ENCODE measurements at regions not wholly inside any gene's neighbourhood (a gene's known extent, or its start where the extent isn't known, plus 50 kb on each side); places are given as distances from the start of the nearest gene placed in this dataset.

- H2AFZ ChIP-seq (ENCODE audit: insufficient read depth, low read length, poor library complexity): no peak overlapping the region
Observed at GRCh38 chr2:234772733-234773060, 179.1 kb upstream of the SH3BP4 start.

GRCh38 chr2:234771980-234772732 lies 179.7 kb upstream of the SH3BP4 start:
- no peak overlapping the region for H4K91ac ChIP-seq (ENCODE audit: low read depth, low read length)
- no peaks in the 10 kb centered on the region for H3K79me1 ChIP-seq (ENCODE audit: low read length)
- H3K79me2 ChIP-seq (ENCODE audit: control insufficient read depth, insufficient read depth, low read length, poor library complexity): no peaks in the 10 kb centered on the region
- no peak overlapping the region for H2BK12ac ChIP-seq (ENCODE audit: low read length)
- H2BK5ac ChIP-seq (ENCODE audit: low read depth, low read length, poor library complexity): no peak overlapping the region
- no peak overlapping the region for H3K4me3 ChIP-seq (ENCODE audit: low read depth, low read length)
- WGBS (ENCODE audit: extremely low coverage, insufficient coverage, insufficient read length): no CpG with 5 or more reads among the region's 11 CpGs
- H4K12ac ChIP-seq (ENCODE audit: low read depth, low read length): no peak overlapping the region
- no peak overlapping the region for H3K23ac ChIP-seq (ENCODE audit: low read length)
- no peak overlapping the region for H3K4ac ChIP-seq (ENCODE audit: low read depth, low read length)
- H2AFZ ChIP-seq (ENCODE audit: insufficient read depth, low read length, poor library complexity): no peak overlapping the region
- no peaks in the 10 kb centered on the region for H3K27me3 ChIP-seq (ENCODE audit: insufficient read depth, low read length)
- H3K4me1 ChIP-seq (ENCODE audit: control insufficient read depth in 1 of 2, insufficient read depth in 2 of 2, low read length in 2 of 2): peaks cover 0 to 3% of the 10 kb centered on the region in 2 experiments
- DNase-seq: no peak
- H4K8ac ChIP-seq (ENCODE audit: low read depth, low read length): no peak overlapping the region
- H3K4me2 ChIP-seq (ENCODE audit: low read length): no peak overlapping the region
- no peak overlapping the region for H3K27ac ChIP-seq (ENCODE audit: low read depth, low read length)
- peaks cover 2% of the 10 kb centered on the region for H3K9me3 ChIP-seq (ENCODE audit: insufficient read depth, low read depth, low read length)
- H3K18ac ChIP-seq (ENCODE audit: low read length): no peak overlapping the region
- no peak overlapping the region for H2AK5ac ChIP-seq (ENCODE audit: low read length)
- H2BK120ac ChIP-seq (ENCODE audit: insufficient read depth, low read length, poor library complexity): no peak overlapping the region
- no peak overlapping the region for H3K9ac ChIP-seq (ENCODE audit: low read length)
- no peak overlapping the region for H3K14ac ChIP-seq (ENCODE audit: low read length)
- H3K36me3 ChIP-seq (ENCODE audit: control insufficient read depth in 1 of 2, insufficient read depth in 2 of 2, low read length in 2 of 2): no peaks in the 10 kb centered on the region

More at GRCh38 chr2:234772733-234773060, 179.1 kb upstream of the SH3BP4 start:
- no peak overlapping the region for H3K27ac ChIP-seq (ENCODE audit: low read depth, low read length)
- no peaks in the 10 kb centered on the region for H3K36me3 ChIP-seq (ENCODE audit: control insufficient read depth in 1 of 2, insufficient read depth in 2 of 2, low read length in 2 of 2)
- no peak overlapping the region for H3K18ac ChIP-seq (ENCODE audit: low read length)
- no peak overlapping the region for H3K4me2 ChIP-seq (ENCODE audit: low read length)
- H3K27me3 ChIP-seq (ENCODE audit: insufficient read depth, low read length): no peaks in the 10 kb centered on the region
- H3K23ac ChIP-seq (ENCODE audit: low read length): no peak overlapping the region
- H4K8ac ChIP-seq (ENCODE audit: low read depth, low read length): no peak overlapping the region
- H2BK120ac ChIP-seq (ENCODE audit: insufficient read depth, low read length, poor library complexity): no peak overlapping the region
- H3K4me3 ChIP-seq (ENCODE audit: low read depth, low read length): no peak overlapping the region
- no peak overlapping the region for H4K12ac ChIP-seq (ENCODE audit: low read depth, low read length)
- no peak overlapping the region for H3K9ac ChIP-seq (ENCODE audit: low read length)
- H4K91ac ChIP-seq (ENCODE audit: low read depth, low read length): no peak overlapping the region
- no peak overlapping the region for H2BK12ac ChIP-seq (ENCODE audit: low read length)
- H3K4me1 ChIP-seq (ENCODE audit: control insufficient read depth in 1 of 2, insufficient read depth in 2 of 2, low read length in 2 of 2): peaks cover 0 to 3% of the 10 kb centered on the region in 2 experiments
- WGBS (ENCODE audit: extremely low coverage, insufficient coverage, insufficient read length): no CpG with 5 or more reads among the region's 8 CpGs
- H3K9me3 ChIP-seq (ENCODE audit: insufficient read depth, low read depth, low read length): no peaks in the 10 kb centered on the region
- no peaks in the 10 kb centered on the region for H3K79me2 ChIP-seq (ENCODE audit: control insufficient read depth, insufficient read depth, low read length, poor library complexity)
- H3K14ac ChIP-seq (ENCODE audit: low read length): no peak overlapping the region
- DNase-seq: no peak
- no peaks in the 10 kb centered on the region for H3K79me1 ChIP-seq (ENCODE audit: low read length)
- no peak overlapping the region for H2BK5ac ChIP-seq (ENCODE audit: low read depth, low read length, poor library complexity)
- H2AK5ac ChIP-seq (ENCODE audit: low read length): no peak overlapping the region
- H3K4ac ChIP-seq (ENCODE audit: low read depth, low read length): no peak overlapping the region

- no peak overlapping the region for H4K8ac ChIP-seq (ENCODE audit: low read depth, low read length)
- H3K4me2 ChIP-seq (ENCODE audit: low read length): no peak overlapping the region
Observed at GRCh38 chr2:234771176-234771575, 180.6 kb upstream of the SH3BP4 start.

GRCh38 chr2:234770715-234771141 lies 181.1 kb upstream of the SH3BP4 start:
- H3K9ac ChIP-seq (ENCODE audit: low read length): no peak overlapping the region
- H2AK5ac ChIP-seq (ENCODE audit: low read length): no peak overlapping the region
- no peak overlapping the region for H3K4me3 ChIP-seq (ENCODE audit: low read depth, low read length)

More at GRCh38 chr2:234771176-234771575, 180.6 kb upstream of the SH3BP4 start:
- H3K79me2 ChIP-seq (ENCODE audit: control insufficient read depth, insufficient read depth, low read length, poor library complexity): no peaks in the 10 kb centered on the region
- H2BK12ac ChIP-seq (ENCODE audit: low read length): no peak overlapping the region
- no peak overlapping the region for H2AFZ ChIP-seq (ENCODE audit: insufficient read depth, low read length, poor library complexity)
- H3K23ac ChIP-seq (ENCODE audit: low read length): no peak overlapping the region
- peaks cover 0 to 3% of the 10 kb centered on the region in 2 experiments for H3K4me1 ChIP-seq (ENCODE audit: control insufficient read depth in 1 of 2, insufficient read depth in 2 of 2, low read length in 2 of 2)
- H3K36me3 ChIP-seq (ENCODE audit: control insufficient read depth in 1 of 2, insufficient read depth in 2 of 2, low read length in 2 of 2): no peaks in the 10 kb centered on the region
- no peak overlapping the region for H2AK5ac ChIP-seq (ENCODE audit: low read length)
- H3K79me1 ChIP-seq (ENCODE audit: low read length): no peaks in the 10 kb centered on the region
- no peak overlapping the region for H3K9ac ChIP-seq (ENCODE audit: low read length)
- no peaks in the 10 kb centered on the region for H3K27me3 ChIP-seq (ENCODE audit: insufficient read depth, low read length)
- no peak overlapping the region for H3K4ac ChIP-seq (ENCODE audit: low read depth, low read length)
- no peak overlapping the region for H4K12ac ChIP-seq (ENCODE audit: low read depth, low read length)
- no peak overlapping the region for H2BK120ac ChIP-seq (ENCODE audit: insufficient read depth, low read length, poor library complexity)
- H4K91ac ChIP-seq (ENCODE audit: low read depth, low read length): no peak overlapping the region
- DNase-seq: no peak
- H2BK5ac ChIP-seq (ENCODE audit: low read depth, low read length, poor library complexity): no peak overlapping the region
- H3K4me3 ChIP-seq (ENCODE audit: low read depth, low read length): no peak overlapping the region
- WGBS (ENCODE audit: extremely low coverage, insufficient coverage, insufficient read length): no CpG with 5 or more reads among the region's 2 CpGs
- no peak overlapping the region for H3K27ac ChIP-seq (ENCODE audit: low read depth, low read length)
- H3K18ac ChIP-seq (ENCODE audit: low read length): no peak overlapping the region
- H3K9me3 ChIP-seq (ENCODE audit: insufficient read depth, low read depth, low read length): peaks cover 2% of the 10 kb centered on the region
- no peak overlapping the region for H3K14ac ChIP-seq (ENCODE audit: low read length)

More at GRCh38 chr2:234770715-234771141, 181.1 kb upstream of the SH3BP4 start:
- H3K79me1 ChIP-seq (ENCODE audit: low read length): no peaks in the 10 kb centered on the region
- H3K4me2 ChIP-seq (ENCODE audit: low read length): no peak overlapping the region
- H3K4me1 ChIP-seq (ENCODE audit: control insufficient read depth in 1 of 2, insufficient read depth in 2 of 2, low read length in 2 of 2): peaks cover 0 to 3% of the 10 kb centered on the region in 2 experiments
- H3K36me3 ChIP-seq (ENCODE audit: control insufficient read depth in 1 of 2, insufficient read depth in 2 of 2, low read length in 2 of 2): no peaks in the 10 kb centered on the region
- H3K4ac ChIP-seq (ENCODE audit: low read depth, low read length): no peak overlapping the region
- no peaks in the 10 kb centered on the region for H3K79me2 ChIP-seq (ENCODE audit: control insufficient read depth, insufficient read depth, low read length, poor library complexity)
- H2BK12ac ChIP-seq (ENCODE audit: low read length): no peak overlapping the region
- no peak overlapping the region for H3K14ac ChIP-seq (ENCODE audit: low read length)
- no peak overlapping the region for H3K23ac ChIP-seq (ENCODE audit: low read length)
- H2AFZ ChIP-seq (ENCODE audit: insufficient read depth, low read length, poor library complexity): no peak overlapping the region
- no peak overlapping the region for H4K91ac ChIP-seq (ENCODE audit: low read depth, low read length)
- H3K27me3 ChIP-seq (ENCODE audit: insufficient read depth, low read length): no peaks in the 10 kb centered on the region
- no peak for DNase-seq
- H4K12ac ChIP-seq (ENCODE audit: low read depth, low read length): no peak overlapping the region
- no peak overlapping the region for H3K27ac ChIP-seq (ENCODE audit: low read depth, low read length)
- H3K18ac ChIP-seq (ENCODE audit: low read length): no peak overlapping the region
- no peak overlapping the region for H4K8ac ChIP-seq (ENCODE audit: low read depth, low read length)
- H2BK120ac ChIP-seq (ENCODE audit: insufficient read depth, low read length, poor library complexity): no peak overlapping the region
- no peak overlapping the region for H2BK5ac ChIP-seq (ENCODE audit: low read depth, low read length, poor library complexity)
- H3K9me3 ChIP-seq (ENCODE audit: insufficient read depth, low read depth, low read length): peaks cover 2% of the 10 kb centered on the region

Measured in trophoblast cell (in vitro differentiated cells and primary cell).